ENCODE measurements at regions not wholly inside any gene's neighbourhood (a gene's known extent, or its start where the extent isn't known, plus 50 kb on each side); places are given as distances from the start of the nearest gene placed in this dataset.
"Not testable (repeated sequence)": the region's sequence is repeated elsewhere in the genome, so short reads cannot be mapped to it uniquely, and the experiment has no call there.

GRCh38 chr18:28438381-28438780 lies 261.5 kb upstream of the CDH2 start:
- H3K4me1 ChIP-seq: no peaks in the 10 kb centered on the region
- H3K4me3 ChIP-seq: no peak overlapping the region
- H3K27me3 ChIP-seq: no peaks in the 10 kb centered on the region
- peaks cover 0 to 10% (median 0%) of the 10 kb centered on the region in 3 donors for H3K9me3 ChIP-seq
- ATAC-seq: no peak
- H3K36me3 ChIP-seq: no peaks in the 10 kb centered on the region
- no peak overlapping the region for H3K27ac ChIP-seq
- 54 to 64% methylated on average over 2 of the region's 2 CpGs for WGBS, 2 donors (ENCODE audit: low coverage in 1 of 2)
- no peak for TF ChIP-seq POLR2AphosphoS5 (IDR thresholded peaks at IDR 0.05)
- TF ChIP-seq POLR2A (IDR thresholded peaks at IDR 0.05): no peak
- no peak for TF ChIP-seq EP300 (IDR thresholded peaks at IDR 0.05)
- TF ChIP-seq, protein P1, sequence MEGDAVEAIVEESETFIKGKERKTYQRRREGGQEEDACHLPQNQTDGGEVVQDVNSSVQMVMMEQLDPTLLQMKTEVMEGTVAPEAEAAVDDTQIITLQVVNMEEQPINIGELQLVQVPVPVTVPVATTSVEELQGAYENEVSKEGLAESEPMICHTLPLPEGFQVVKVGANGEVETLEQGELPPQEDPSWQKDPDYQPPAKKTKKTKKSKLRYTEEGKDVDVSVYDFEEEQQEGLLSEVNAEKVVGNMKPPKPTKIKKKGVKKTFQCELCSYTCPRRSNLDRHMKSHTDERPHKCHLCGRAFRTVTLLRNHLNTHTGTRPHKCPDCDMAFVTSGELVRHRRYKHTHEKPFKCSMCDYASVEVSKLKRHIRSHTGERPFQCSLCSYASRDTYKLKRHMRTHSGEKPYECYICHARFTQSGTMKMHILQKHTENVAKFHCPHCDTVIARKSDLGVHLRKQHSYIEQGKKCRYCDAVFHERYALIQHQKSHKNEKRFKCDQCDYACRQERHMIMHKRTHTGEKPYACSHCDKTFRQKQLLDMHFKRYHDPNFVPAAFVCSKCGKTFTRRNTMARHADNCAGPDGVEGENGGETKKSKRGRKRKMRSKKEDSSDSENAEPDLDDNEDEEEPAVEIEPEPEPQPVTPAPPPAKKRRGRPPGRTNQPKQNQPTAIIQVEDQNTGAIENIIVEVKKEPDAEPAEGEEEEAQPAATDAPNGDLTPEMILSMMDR (IDR thresholded peaks at IDR 0.05): no peak

DNA sequence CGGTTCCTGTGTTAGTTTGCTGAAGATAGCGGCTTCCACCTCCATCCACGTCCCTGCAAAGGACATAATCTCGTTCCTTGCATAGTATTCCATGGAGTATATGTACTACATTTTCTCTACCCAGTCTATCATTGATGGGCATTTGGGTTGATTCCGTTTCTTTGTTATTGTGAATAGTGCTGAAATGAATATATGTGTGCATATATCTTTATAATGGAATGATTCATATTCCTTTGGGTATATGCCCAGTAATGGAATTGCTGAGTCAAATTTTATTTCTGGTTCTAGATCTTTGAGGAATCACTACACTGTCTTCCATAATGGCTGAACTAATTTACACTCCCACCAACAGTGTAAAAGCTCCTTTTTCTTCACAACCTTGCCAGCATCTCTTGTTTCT lies 255.4 kb upstream of the CDH2 start:
- Histone ChIP-seq H3K27me3 (no peaks in the 10 kb centered on the region), H3K4me1 (no peaks in the 10 kb centered on the region), H3K27ac (no peak overlapping the region), H3K4me3 (no peak overlapping the region), H3K9me3 (peaks cover 0 to 10% (median 0%) of the 10 kb centered on the region in 3 donors), H3K36me3 (no peaks in the 10 kb centered on the region)
- TF ChIP-seq EP300 (IDR thresholded peaks at IDR 0.05): no peak
- TF ChIP-seq, protein P1 (IDR thresholded peaks at IDR 0.05): no peak
- no peak for TF ChIP-seq POLR2AphosphoS5 (IDR thresholded peaks at IDR 0.05)
- TF ChIP-seq POLR2A (IDR thresholded peaks at IDR 0.05): no peak
- WGBS, 2 donors (ENCODE audit: low coverage in 1 of 2): 67% methylated on average over 5 of the region's 5 CpGs
- no peak for ATAC-seq

- no peak overlapping the region for H3K27ac ChIP-seq
- WGBS, 2 donors (ENCODE audit: low coverage in 1 of 2): 59 to 80% methylated on average over 2 to 4 of the region's 5 CpGs
- no peaks in the 10 kb centered on the region for H3K36me3 ChIP-seq
- ATAC-seq: no peak
- H3K9me3 ChIP-seq: peaks cover 0 to 7% (median 0%) of the 10 kb centered on the region in 3 donors
- no peaks in the 10 kb centered on the region for H3K4me1 ChIP-seq
- TF ChIP-seq POLR2AphosphoS5 (IDR thresholded peaks at IDR 0.05): no peak
- TF ChIP-seq POLR2A (IDR thresholded peaks at IDR 0.05): no peak
- TF ChIP-seq, protein P1 (IDR thresholded peaks at IDR 0.05): no peak
- no peak for TF ChIP-seq EP300 (IDR thresholded peaks at IDR 0.05)
- H3K4me3 ChIP-seq: no peak overlapping the region
- H3K27me3 ChIP-seq: no peaks in the 10 kb centered on the region
Observed at GRCh38 chr18:28425886-28426285, 249.0 kb upstream of the CDH2 start.

DNA sequence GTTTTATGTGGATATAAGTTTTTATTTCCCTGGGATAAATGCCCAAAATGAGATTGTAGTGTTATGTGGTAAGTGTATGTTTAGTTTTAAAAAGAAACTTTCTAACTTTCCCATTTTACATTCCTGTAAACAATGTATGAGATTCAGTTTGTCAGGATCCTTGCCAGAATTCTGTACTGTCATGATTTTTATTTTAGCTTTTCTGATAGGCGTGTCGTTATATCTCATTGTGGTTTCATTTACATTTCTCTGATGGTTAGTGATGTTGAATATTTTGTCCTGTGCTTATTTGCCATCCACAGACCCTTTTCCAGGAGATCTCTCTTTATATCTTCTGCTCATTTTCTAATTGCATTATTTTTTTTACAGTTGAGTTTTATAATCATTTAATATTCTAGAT lies 245.6 kb upstream of the CDH2 start:
- no peak overlapping the region for H3K27ac ChIP-seq
- H3K36me3 ChIP-seq: no peaks in the 10 kb centered on the region
- H3K4me1 ChIP-seq: no peaks in the 10 kb centered on the region
- 75 to 89% methylated on average over 2 of the region's 2 CpGs for WGBS, 2 donors (ENCODE audit: low coverage in 1 of 2)
- H3K4me3 ChIP-seq: no peak overlapping the region
- no peak for ATAC-seq
- no peaks in the 10 kb centered on the region for H3K27me3 ChIP-seq
- peaks cover 0 to 7% (median 0%) of the 10 kb centered on the region in 3 donors for H3K9me3 ChIP-seq
- TF ChIP-seq POLR2A (IDR thresholded peaks at IDR 0.05): no peak
- no peak for TF ChIP-seq POLR2AphosphoS5 (IDR thresholded peaks at IDR 0.05)
- TF ChIP-seq, protein P1 (IDR thresholded peaks at IDR 0.05): no peak
- no peak for TF ChIP-seq EP300 (IDR thresholded peaks at IDR 0.05)

- not testable (repeated sequence) for H3K36me3 ChIP-seq, H3K9me3 ChIP-seq, H3K27ac ChIP-seq, H3K4me1 ChIP-seq, ATAC-seq, H3K4me3 ChIP-seq, H3K27me3 ChIP-seq
- no CpG with 5 or more reads among the region's 17 CpGs for WGBS, 2 donors (ENCODE audit: low coverage in 1 of 2)
Observed at GRCh38 chr18:28421950-28422349, 245.0 kb upstream of the CDH2 start.
